ENCODE measurements at regions not wholly inside any gene's neighbourhood (a gene's known extent, or its start where the extent isn't known, plus 50 kb on each side); places are given as distances from the start of the nearest gene placed in this dataset.
"Not testable (repeated sequence)": the region's sequence is repeated elsewhere in the genome, so short reads cannot be mapped to it uniquely, and the experiment has no call there.

GRCh38 chr18:70578480-70578879 is 289.6 kb downstream of the SOCS6 start:
- Histone ChIP-seq H3K9me3 (peaks cover 0 to 9% of the 10 kb centered on the region in 2 donors), H3K27ac (no peak overlapping the region), H3K36me3 (no peaks in the 10 kb centered on the region), H3K27me3 (no peaks in the 10 kb centered on the region), H3K4me1 (no peaks in the 10 kb centered on the region), H3K4me3 (no peak overlapping the region)
- DNase-seq, result no peak
- no peak for TF ChIP-seq CTCF (IDR thresholded peaks at IDR 0.05)
- ATAC-seq, result no peak
- intact Hi-C loops (cut with DNase I), result no loop called here

- DNase-seq (no peak), ATAC-seq (no peak)
- Histone ChIP-seq H3K27ac (no peak overlapping the region), H3K4me3 (no peak overlapping the region), H3K4me1 (no peaks in the 10 kb centered on the region), H3K36me3 (no peaks in the 10 kb centered on the region), H3K27me3 (no peaks in the 10 kb centered on the region), H3K9me3 (peaks cover 0 to 5% of the 10 kb centered on the region in 2 donors)
- TF ChIP-seq CTCF (IDR thresholded peaks at IDR 0.05), result no peak
- intact Hi-C loops (cut with DNase I), result no loop called here
Measured at GRCh38 chr18:70577023-70577420, 288.2 kb downstream of the SOCS6 start.

- no peak for DNase-seq
- ATAC-seq, result no peak
- Histone ChIP-seq H3K36me3 (no peaks in the 10 kb centered on the region), H3K27ac (no peak overlapping the region), H3K27me3 (no peaks in the 10 kb centered on the region), H3K4me1 (no peaks in the 10 kb centered on the region), H3K4me3 (no peak overlapping the region), H3K9me3 (peaks cover 0 to 8% of the 10 kb centered on the region in 2 donors)
- TF ChIP-seq CTCF (IDR thresholded peaks at IDR 0.05), result no peak
- intact Hi-C loops (cut with DNase I), result no loop called here
Measured at GRCh38 chr18:70576276-70577022, 287.6 kb downstream of the SOCS6 start.

GRCh38 chr18:70574951-70575350 is 286.1 kb downstream of the SOCS6 start:
- intact Hi-C loops (cut with DNase I); H3K4me3 ChIP-seq; ATAC-seq; H3K27ac ChIP-seq; H3K9me3 ChIP-seq; DNase-seq; H3K27me3 ChIP-seq; H3K4me1 ChIP-seq; H3K36me3 ChIP-seq: not testable (repeated sequence)

GRCh38 chr18:70569647-70570046 is 280.8 kb downstream of the SOCS6 start:
- DNase-seq, result peak in 1 of 4 donors; percentile 51
- H3K4me1 ChIP-seq; intact Hi-C loops (cut with DNase I); H3K9me3 ChIP-seq; H3K27me3 ChIP-seq; H3K27ac ChIP-seq; ATAC-seq; H3K36me3 ChIP-seq; H3K4me3 ChIP-seq: not testable (repeated sequence)

- H3K4me1 ChIP-seq, result no peaks in the 10 kb centered on the region
- TF ChIP-seq CTCF (IDR thresholded peaks at IDR 0.05), result no peak
- DNase-seq (no peak), ATAC-seq (no peak)
- no peaks in the 10 kb centered on the region for H3K27me3 ChIP-seq
- intact Hi-C loops (cut with DNase I), result no loop called here
- H3K9me3 ChIP-seq, result no peaks in the 10 kb centered on the region
- H3K4me3 ChIP-seq, result no peak overlapping the region
- H3K27ac ChIP-seq, result no peak overlapping the region
- no peaks in the 10 kb centered on the region for H3K36me3 ChIP-seq
Measured at GRCh38 chr18:70559446-70559845, 270.6 kb downstream of the SOCS6 start.

All from left lung (tissue), 4 donors.